IgD-negative memory B cell (primary cell): ENCODE measurements at regions not wholly inside any gene's neighbourhood (a gene's known extent, or its start where the extent isn't known, plus 50 kb on each side); places are given as distances from the start of the nearest gene placed in this dataset.

Experiments used
- H3K27ac Mint-ChIP-seq, 3 donors: one replicate each; pipeline ENCODE4 v1.8.0; 2020 to 2022; ENCODE audit warnings: mild to moderate bottlenecking in 3 of 3, mixed read lengths in 3 of 3, moderate library complexity in 1 of 3
- H3K27me3 Mint-ChIP-seq: one replicate; pipeline ENCODE4 v1.8.0; 2021; ENCODE audit warnings: mixed read lengths
- H3K36me3 Mint-ChIP-seq: one replicate; pipeline ENCODE4 v1.8.0; 2020; ENCODE audit warnings: mild to moderate bottlenecking, mixed read lengths
- H3K4me1 Mint-ChIP-seq, 3 donors: one replicate each; pipeline ENCODE4 v1.8.0; 2020 to 2022; ENCODE audit warnings: mixed read lengths in 3 of 3, mild to moderate bottlenecking in 1 of 3
- H3K4me3 Mint-ChIP-seq, 4 donors: one replicate each; pipeline ENCODE4 v1.8.0; 2020 to 2022; ENCODE audit warnings: mild to moderate bottlenecking in 4 of 4, mixed read lengths in 4 of 4, moderate library complexity in 3 of 4
- H3K9me3 Mint-ChIP-seq, 3 donors: one replicate each; pipeline ENCODE4 v1.8.0; 2020 to 2021; ENCODE audit warnings: mixed read lengths in 3 of 3, mild to moderate bottlenecking in 1 of 3

DNA sequence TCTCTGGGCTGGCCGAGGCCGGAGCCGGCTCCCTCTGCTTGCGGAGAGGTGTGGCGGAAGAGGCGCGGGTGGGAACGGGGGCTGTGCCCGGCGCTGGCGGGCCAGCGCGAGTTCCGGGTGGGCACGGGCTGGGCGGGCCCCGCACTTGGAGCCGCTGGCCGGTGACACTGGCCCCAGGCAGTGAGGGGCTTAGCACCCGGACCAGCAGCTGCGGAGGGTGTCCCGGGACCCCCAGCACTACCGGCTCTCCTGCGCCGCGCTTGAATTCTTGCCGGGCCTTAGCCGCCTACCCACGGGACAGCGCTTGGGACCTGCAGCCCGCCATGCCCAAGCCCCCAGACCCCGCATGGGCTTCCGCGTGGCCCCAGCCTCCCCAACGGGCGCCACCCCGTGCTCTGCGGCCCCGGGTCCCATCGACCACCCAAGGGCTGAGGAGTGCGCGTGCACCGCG lies 736.3 kb upstream of the ARRDC4 start:
- Mint-ChIP-seq H3K27me3 (no peaks in the 10 kb centered on the region), H3K36me3 (no peaks in the 10 kb centered on the region), H3K27ac (no peak overlapping the region), H3K4me1 (no peaks in the 10 kb centered on the region), H3K9me3 (peaks cover 3 to 5% (median 4%) of the 10 kb centered on the region in 3 donors), H3K4me3 (no peak overlapping the region)

DNA sequence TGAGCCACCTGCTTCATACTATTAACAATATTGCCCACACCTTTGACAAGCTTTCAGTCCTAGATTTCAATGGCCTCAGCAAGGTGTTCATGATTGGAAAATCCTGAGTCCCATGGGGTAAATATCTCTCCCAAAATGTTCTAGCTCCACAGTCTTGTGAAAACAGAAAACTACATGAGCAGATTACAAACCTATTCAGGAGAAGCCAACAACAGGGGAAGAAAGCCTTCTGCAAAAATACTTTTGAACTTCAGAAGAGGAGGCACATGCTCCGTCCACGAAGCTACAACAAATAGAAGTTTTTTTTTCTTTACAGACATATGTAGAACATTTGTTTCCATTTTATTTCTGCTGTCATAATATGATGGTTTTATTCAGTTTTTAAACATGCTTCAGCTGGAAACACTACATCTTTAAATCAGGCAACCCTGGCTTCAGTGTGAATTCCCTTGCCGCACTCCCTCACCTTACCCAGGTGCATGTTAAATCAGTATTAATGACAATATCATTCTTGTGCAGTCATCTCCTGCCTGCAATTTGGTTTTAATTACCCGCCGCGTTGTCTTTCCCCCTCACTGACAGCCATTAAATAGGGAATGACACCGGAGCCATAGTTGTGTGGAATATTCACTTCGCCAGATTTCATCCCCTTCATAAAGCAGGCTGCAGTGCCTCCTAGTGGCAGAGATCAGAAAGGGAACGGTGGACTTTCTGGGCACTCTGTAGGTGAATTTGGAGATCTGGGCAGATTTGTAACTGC lies 725.5 kb upstream of the ARRDC4 start:
- Mint-ChIP-seq H3K9me3 (peaks cover 2 to 12% (median 5%) of the 10 kb centered on the region in 3 donors), H3K36me3 (no peaks in the 10 kb centered on the region), H3K4me1 (no peaks in the 10 kb centered on the region), H3K27me3 (no peaks in the 10 kb centered on the region), H3K27ac (no peak overlapping the region), H3K4me3 (no peak overlapping the region)

DNA sequence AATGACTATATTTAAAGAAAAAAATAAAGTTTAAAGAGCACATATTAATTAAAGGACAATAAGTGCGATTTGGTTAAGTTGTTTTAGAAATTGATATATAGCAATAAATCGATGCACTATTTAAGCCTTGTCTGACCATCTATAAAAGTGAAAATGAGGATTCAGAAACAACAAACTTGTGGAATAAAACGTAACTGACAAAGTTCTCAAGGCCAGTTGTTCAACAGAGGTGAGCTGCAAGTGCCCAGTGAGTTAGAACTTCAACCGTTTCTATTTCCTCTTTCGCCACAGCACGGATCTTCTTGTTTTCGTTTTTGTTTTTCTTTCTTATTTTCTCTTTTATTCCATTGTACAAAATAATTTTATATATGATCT lies 724.9 kb upstream of the ARRDC4 start:
- H3K27ac Mint-ChIP-seq = no peak overlapping the region
- H3K9me3 Mint-ChIP-seq = peaks cover 5 to 10% (median 5%) of the 10 kb centered on the region in 3 donors
- no peak overlapping the region for H3K4me3 Mint-ChIP-seq
- no peaks in the 10 kb centered on the region for H3K4me1 Mint-ChIP-seq
- no peaks in the 10 kb centered on the region for H3K27me3 Mint-ChIP-seq
- no peaks in the 10 kb centered on the region for H3K36me3 Mint-ChIP-seq

DNA sequence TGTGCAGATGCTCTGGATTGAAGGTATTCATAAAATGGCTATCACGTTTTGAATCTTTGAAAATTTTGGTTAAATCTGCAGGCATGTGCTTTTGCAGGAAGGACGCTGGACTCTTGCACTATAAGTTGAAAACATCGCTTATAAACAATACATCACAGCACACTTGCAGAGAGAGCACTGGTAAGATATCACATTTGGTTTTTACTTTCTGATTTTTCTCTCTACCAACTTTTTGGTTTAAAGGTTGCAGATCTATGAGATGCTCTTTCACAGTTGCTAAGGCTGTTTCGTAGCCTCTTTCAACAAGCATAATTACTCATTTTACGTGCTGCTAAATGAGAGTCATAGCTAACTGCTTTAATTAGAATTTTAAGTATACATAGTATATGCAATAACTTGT lies 724.4 kb upstream of the ARRDC4 start:
- Mint-ChIP-seq H3K4me1 (no peaks in the 10 kb centered on the region), H3K4me3 (no peak overlapping the region), H3K9me3 (peaks cover 5 to 8% (median 5%) of the 10 kb centered on the region in 3 donors), H3K27ac (no peak overlapping the region), H3K36me3 (no peaks in the 10 kb centered on the region), H3K27me3 (no peaks in the 10 kb centered on the region)

DNA sequence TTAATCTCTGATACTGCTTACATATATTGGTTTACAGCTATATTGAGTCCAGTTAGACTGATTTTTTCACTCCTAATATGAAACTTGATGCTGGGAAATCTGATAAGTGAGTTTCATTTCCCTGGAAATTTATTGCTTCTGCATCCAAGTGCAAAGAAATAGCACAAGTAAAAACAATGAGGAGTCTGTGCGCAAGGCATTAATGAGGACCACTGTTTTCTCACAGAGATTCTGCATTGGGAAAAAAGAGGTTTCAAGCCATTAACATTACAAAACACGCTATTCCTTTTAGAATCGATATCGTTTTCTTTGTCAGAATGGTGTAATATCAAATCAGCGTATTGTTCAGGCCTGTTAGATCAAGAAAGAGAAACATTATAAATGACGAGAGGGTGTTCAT lies 723.3 kb upstream of the ARRDC4 start:
- no peak overlapping the region for H3K4me3 Mint-ChIP-seq
- no peak overlapping the region for H3K27ac Mint-ChIP-seq
- no peaks in the 10 kb centered on the region for H3K36me3 Mint-ChIP-seq
- H3K9me3 Mint-ChIP-seq = peaks cover 5 to 10% (median 5%) of the 10 kb centered on the region in 3 donors
- no peaks in the 10 kb centered on the region for H3K27me3 Mint-ChIP-seq
- no peaks in the 10 kb centered on the region for H3K4me1 Mint-ChIP-seq

DNA sequence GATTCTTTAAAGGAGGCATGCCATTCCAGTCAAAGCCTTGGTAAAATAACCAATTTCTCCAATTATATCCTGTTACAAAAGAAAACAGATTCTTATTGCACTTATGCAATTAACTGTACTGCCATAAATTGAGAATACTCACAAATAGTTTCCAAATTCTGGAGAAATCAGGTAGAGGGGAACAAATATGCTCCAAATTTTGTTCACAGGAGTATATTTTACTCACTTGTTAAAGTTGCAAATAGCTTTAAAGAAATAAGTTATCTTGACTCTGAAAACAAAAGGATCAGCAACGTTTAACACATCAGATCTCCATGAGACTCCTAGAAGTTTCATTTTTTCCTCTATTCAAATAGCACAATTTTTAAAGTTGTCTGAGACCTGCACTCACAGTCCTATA lies 712.1 kb upstream of the ARRDC4 start:
- no peaks in the 10 kb centered on the region for H3K27me3 Mint-ChIP-seq
- peaks cover 1% of the 10 kb centered on the region for H3K36me3 Mint-ChIP-seq
- H3K27ac Mint-ChIP-seq = no peak overlapping the region
- H3K4me3 Mint-ChIP-seq = no peak overlapping the region
- peaks cover 3 to 18% (median 5%) of the 10 kb centered on the region in 3 donors for H3K9me3 Mint-ChIP-seq
- no peaks in the 10 kb centered on the region for H3K4me1 Mint-ChIP-seq

DNA sequence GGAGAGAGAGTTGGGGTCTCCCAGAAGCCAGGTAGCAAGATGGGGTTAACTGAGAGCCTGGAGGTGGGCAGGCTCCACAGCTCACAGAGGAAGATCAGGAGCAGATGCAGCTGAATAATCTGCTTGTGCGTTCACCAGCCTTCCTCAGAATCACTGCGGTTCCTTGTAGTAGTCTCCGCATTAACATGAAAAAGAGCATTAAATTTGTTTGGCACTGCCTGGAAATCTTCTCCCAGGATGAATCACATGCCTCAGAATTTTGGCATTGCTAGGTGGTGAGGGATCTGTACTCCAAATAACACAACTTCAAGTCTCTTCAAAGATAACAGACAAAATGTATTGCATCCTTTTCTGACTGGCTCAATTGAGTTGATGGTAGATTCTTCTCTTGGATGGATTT lies 700.6 kb upstream of the ARRDC4 start:
- Mint-ChIP-seq H3K27ac (no peak overlapping the region), H3K4me1 (no peaks in the 10 kb centered on the region), H3K27me3 (no peaks in the 10 kb centered on the region), H3K4me3 (no peak overlapping the region), H3K9me3 (peaks cover 0 to 15% (median 2%) of the 10 kb centered on the region in 3 donors), H3K36me3 (no peaks in the 10 kb centered on the region)

DNA sequence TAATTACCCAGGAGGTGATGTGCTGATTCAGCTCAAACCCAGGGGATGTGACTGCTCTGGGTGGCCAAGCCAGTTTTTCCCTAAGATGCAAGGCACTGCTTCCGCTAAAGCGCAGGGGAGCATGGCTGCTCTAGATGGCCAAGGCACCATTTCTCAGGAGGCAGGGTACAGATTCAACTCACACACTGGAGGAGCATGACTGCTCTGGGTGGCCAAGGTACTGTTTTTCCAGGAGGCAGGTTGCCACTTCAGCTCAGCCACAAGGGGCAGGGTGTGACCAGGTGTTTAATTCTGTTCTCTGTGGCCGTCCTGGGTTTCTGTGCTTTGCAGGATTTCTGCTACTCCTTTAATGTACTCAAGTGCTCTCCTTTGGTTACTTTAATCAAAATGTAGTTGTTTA lies 659.3 kb upstream of the ARRDC4 start:
- peaks cover 0 to 9% (median 6%) of the 10 kb centered on the region in 3 donors for H3K9me3 Mint-ChIP-seq
- H3K27ac Mint-ChIP-seq = no peak overlapping the region
- H3K27me3 Mint-ChIP-seq = no peaks in the 10 kb centered on the region
- H3K4me1 Mint-ChIP-seq = no peaks in the 10 kb centered on the region
- no peak overlapping the region for H3K4me3 Mint-ChIP-seq
- no peaks in the 10 kb centered on the region for H3K36me3 Mint-ChIP-seq

DNA sequence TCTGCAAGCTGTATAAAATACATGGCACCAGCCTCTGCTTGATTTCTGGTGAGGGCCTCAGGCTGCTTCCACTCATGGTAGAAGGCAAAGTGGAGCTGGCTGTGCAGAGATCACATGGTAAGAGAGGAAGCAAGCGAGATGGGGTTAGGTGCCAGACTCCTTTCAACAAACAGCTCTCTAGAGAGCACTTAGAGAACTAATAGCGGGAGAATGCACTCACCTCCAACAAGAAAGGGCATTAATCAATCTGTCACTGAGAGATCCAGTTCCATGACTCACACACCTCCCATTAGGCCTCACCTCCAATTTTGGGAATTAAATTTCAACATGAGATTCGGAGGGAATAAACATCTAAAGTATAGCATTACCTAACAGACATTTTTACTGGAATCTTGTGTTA lies 644.1 kb upstream of the ARRDC4 start:
- Mint-ChIP-seq H3K27me3 (no peaks in the 10 kb centered on the region), H3K4me1 (no peaks in the 10 kb centered on the region), H3K27ac (no peak overlapping the region), H3K36me3 (no peaks in the 10 kb centered on the region), H3K9me3 (peaks cover 2 to 11% (median 4%) of the 10 kb centered on the region in 3 donors), H3K4me3 (no peak overlapping the region)

DNA sequence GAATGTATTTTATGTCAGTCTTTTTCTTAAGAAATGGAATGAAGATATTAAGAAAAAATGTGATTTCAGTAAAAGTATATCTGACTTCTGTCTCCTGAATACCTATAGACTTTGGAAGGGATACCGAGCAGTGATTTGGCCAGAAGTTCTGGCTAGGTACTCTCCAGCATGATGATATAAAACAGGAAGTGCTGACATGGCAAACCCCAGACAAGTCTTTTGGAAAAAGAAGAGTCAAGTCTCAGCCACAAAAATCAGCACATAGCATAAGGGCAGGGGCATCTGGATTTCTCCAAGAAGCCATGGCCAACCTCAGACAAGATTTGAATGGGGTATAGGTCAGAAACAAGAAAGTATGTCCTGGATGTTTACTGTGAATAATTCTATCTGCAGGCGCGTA lies 643.3 kb upstream of the ARRDC4 start:
- no peak overlapping the region for H3K27ac Mint-ChIP-seq
- H3K4me3 Mint-ChIP-seq = no peak overlapping the region
- no peaks in the 10 kb centered on the region for H3K27me3 Mint-ChIP-seq
- H3K9me3 Mint-ChIP-seq = peaks cover 2 to 11% (median 4%) of the 10 kb centered on the region in 3 donors
- no peaks in the 10 kb centered on the region for H3K36me3 Mint-ChIP-seq
- H3K4me1 Mint-ChIP-seq = no peaks in the 10 kb centered on the region

DNA sequence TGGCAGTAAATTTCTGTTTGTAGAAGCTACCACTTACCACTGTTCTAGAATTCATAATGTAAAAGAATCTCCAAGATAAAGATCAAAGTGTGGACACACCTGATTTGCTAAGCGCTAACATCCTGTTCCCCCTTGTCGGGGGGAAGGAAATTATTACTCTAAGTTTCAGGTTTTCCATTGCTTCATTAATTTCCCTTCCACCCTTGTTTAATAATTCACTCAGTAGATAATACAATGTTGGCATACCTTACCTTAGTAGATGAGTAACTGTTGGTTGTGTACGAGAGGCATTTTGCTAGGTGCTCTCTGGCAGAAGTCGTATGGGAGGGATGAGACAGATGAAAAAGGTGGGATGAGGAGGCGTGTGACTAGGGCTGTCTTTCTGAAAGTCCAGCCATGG lies 641.2 kb upstream of the ARRDC4 start:
- Mint-ChIP-seq H3K4me3 (no peak overlapping the region), H3K36me3 (no peaks in the 10 kb centered on the region), H3K27ac (no peak overlapping the region), H3K9me3 (peaks cover 2 to 14% (median 9%) of the 10 kb centered on the region in 3 donors), H3K27me3 (no peaks in the 10 kb centered on the region), H3K4me1 (no peaks in the 10 kb centered on the region)

DNA sequence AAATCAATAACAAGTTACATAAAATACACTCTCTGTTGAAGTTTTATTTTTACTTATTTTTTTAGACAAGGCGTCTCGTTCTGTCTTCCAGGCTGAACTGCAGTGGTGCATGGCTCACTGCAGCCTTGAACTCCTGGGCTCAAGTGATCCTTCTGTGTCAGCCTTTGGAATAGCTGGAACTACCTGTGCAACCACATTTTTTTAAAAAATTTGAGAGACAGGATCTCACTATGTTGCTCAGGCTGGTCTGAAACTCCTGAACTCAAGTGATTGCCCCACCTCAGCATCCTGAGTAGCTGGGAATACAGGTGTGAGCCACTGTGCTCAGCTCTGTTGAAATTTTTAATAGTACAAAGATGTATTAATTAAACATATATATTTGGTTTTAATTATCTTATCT lies 614.3 kb upstream of the ARRDC4 start:
- H3K27ac Mint-ChIP-seq = no peak overlapping the region
- peaks cover 1 to 16% (median 7%) of the 10 kb centered on the region in 3 donors for H3K9me3 Mint-ChIP-seq
- H3K36me3 Mint-ChIP-seq = peaks cover 1% of the 10 kb centered on the region
- H3K4me3 Mint-ChIP-seq = no peak overlapping the region
- no peaks in the 10 kb centered on the region for H3K27me3 Mint-ChIP-seq
- H3K4me1 Mint-ChIP-seq = no peaks in the 10 kb centered on the region

DNA sequence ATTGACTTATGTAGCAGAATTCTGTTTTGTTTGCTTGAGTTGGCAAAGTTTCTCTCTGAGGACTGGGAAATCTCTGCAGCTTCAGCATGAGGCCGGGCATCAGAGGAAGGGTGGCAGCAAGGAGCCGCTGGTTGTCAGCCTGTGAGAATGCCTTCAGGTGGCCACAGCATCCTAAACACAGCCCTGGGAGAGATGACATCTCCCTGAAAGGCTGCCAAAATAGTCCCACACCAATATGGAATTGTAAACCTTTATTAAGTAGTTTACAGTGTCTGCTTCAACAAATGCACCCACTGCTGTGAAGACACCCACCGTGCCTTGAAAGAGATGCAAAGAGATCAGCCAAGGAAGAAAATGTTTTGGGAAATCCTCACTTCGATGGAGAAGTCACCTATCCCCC lies 609.7 kb upstream of the ARRDC4 start:
- H3K36me3 Mint-ChIP-seq = no peaks in the 10 kb centered on the region
- peaks cover 1 to 24% (median 4%) of the 10 kb centered on the region in 3 donors for H3K9me3 Mint-ChIP-seq
- no peak overlapping the region for H3K27ac Mint-ChIP-seq
- no peaks in the 10 kb centered on the region for H3K27me3 Mint-ChIP-seq
- H3K4me3 Mint-ChIP-seq = no peak overlapping the region
- no peaks in the 10 kb centered on the region for H3K4me1 Mint-ChIP-seq

DNA sequence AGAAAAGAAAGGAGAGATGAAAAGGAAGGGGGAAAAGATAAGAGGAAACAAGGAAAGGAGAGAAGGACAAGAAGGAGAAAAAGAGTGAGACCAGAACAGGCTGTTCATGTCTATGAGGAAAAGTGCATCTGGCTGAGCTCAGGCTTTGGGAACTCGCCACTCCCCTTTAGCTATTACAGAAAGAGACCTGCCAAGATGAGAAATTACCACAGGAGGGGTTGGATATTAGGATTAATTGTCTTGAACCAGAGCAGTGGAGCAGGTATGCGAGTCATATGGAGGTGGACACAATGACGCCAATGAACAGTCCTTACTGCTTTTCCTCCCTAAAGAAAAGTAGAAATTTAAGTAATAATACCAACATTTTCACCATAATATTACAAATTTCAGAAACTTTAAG lies 577.0 kb upstream of the ARRDC4 start:
- H3K36me3 Mint-ChIP-seq = no peaks in the 10 kb centered on the region
- H3K27ac Mint-ChIP-seq = no peak overlapping the region
- H3K4me1 Mint-ChIP-seq = no peaks in the 10 kb centered on the region
- no peaks in the 10 kb centered on the region for H3K27me3 Mint-ChIP-seq
- peaks cover 0 to 8% (median 5%) of the 10 kb centered on the region in 3 donors for H3K9me3 Mint-ChIP-seq
- no peak overlapping the region for H3K4me3 Mint-ChIP-seq

DNA sequence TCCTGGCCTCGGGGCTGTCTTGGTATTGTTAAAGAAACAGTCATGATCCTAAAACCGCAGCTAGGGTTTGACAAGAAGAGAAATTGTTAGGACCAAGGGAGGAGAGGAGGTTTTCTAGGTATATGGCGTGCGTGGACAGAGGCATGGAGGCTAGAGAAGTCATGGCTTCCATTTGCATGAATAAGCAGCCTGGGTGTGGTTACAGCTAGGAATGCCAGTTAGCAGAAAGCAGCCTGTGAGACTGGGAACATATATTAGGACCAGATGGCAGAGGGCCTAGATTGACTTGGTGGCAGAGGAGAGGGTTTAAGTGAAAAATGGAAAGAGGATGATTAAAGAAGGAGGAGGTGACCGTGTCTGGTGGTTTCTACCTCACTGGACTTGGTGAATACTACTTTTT lies 573.6 kb upstream of the ARRDC4 start:
- Mint-ChIP-seq H3K4me3 (no peak overlapping the region), H3K27me3 (no peaks in the 10 kb centered on the region), H3K9me3 (peaks cover 3 to 13% (median 4%) of the 10 kb centered on the region in 3 donors), H3K27ac (no peak overlapping the region), H3K4me1 (no peaks in the 10 kb centered on the region), H3K36me3 (no peaks in the 10 kb centered on the region)

DNA sequence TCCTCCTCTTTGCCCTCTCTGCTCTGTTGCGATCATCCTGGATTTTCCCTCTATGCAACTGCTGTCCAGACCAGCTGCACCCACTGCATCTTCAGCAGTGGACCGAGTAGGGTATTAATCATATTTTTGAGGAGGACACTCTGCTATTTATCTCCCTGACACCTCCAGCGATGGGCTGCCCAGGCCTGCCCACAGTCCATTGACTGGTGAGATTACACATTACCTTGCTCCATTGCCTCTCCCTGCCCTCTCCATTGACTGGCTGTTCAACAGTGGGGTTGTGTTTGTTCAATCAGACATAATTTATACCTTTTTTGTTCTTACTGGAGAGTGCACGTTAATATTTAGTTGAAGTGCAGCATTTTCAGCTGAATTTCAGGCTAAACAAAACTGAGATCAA lies 559.3 kb upstream of the ARRDC4 start:
- Mint-ChIP-seq H3K4me3 (no peak overlapping the region), H3K9me3 (peaks cover 0 to 8% (median 3%) of the 10 kb centered on the region in 3 donors), H3K27ac (no peak overlapping the region), H3K36me3 (no peaks in the 10 kb centered on the region), H3K4me1 (no peaks in the 10 kb centered on the region), H3K27me3 (no peaks in the 10 kb centered on the region)
